ENCODE measurements at regions not wholly inside any gene's neighbourhood (a gene's known extent, or its start where the extent isn't known, plus 50 kb on each side); places are given as distances from the start of the nearest gene placed in this dataset.

GRCh38 chr9:116100711-116101121 is 52.9 kb upstream of the PAPPA start:
- no peak for DNase-seq

- no peak for DNase-seq
Observed at GRCh38 chr9:116101516-116101915, 52.1 kb upstream of the PAPPA start.

- DNase-seq = no peak
Observed at GRCh38 chr9:116102596-116102995, 51.0 kb upstream of the PAPPA start.
